ENCODE measurements at regions not wholly inside any gene's neighbourhood (a gene's known extent, or its start where the extent isn't known, plus 50 kb on each side); places are given as distances from the start of the nearest gene placed in this dataset.

DNA sequence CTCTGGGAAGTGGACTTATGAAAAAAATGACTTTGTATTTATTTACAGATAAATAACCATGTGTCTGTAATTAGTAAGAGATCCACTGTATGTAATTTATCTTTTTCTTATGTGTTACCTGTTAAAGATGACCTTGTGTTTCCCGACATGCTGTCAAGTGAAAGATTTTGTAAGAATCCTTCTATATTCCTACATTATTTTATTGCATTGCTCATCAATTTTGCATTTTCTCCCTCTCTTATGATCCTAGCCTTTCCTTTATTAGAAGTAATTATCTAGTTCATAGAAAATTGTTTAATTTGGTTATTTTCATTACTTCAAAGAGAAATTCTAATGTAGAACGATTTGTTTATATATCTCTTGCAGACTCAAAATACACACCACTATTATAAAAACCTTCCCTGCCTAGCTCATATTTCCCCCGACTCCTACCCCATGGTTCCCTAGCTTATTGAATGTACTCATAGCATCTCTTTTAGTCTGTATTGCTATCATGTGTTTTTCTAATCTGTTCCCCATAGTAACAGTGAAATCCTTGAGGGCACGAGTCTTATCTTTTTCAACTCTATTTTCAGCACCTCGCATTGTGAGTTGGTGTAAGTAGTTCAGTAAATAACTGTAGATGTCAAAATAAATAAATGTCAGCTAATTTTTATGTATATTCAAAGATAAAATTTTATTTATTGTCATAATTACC lies 774.4 kb downstream of the HDGFL1 start:
- H3K9ac ChIP-seq (ENCODE audit: low read length), result no peak overlapping the region
- H3K36me3 ChIP-seq (ENCODE audit: insufficient read depth, low read length), result no peaks in the 10 kb centered on the region
- H3K9me3 ChIP-seq (ENCODE audit: low read length), result no peaks in the 10 kb centered on the region
- H3K4me1 ChIP-seq (ENCODE audit: insufficient read depth, low read length), result no peaks in the 10 kb centered on the region
- H3K27me3 ChIP-seq (ENCODE audit: control insufficient read depth in 1 of 2, insufficient read depth in 2 of 2, low read length in 2 of 2), result no peaks in the 10 kb centered on the region
- no peak overlapping the region for H3K4me3 ChIP-seq (ENCODE audit: low read depth in 1 of 2, low read length in 2 of 2)
- no peak overlapping the region for H3K27ac ChIP-seq (ENCODE audit: low read depth, low read length)

DNA sequence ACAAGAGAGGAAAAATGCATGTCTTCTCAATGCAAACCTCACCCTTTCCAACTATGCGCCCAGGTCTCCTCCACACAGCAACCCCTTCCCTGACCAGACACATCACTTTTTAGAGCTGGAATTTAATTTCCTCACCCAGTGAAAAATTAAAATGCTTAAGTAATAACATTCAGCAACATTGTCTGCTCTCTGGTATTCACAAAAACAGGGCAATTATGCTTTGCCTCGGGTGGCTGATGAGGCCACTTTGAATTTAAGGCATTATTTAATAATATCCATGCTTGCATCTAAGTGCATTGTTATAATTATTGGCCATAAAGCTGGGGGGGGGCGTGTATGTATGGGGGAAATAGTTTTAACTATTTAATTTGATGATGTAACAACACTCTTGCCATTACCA lies 777.8 kb upstream of the NRSN1 start:
- Histone ChIP-seq H3K9ac (ENCODE audit: low read length) (no peak overlapping the region), H3K27ac (ENCODE audit: low read depth, low read length) (no peak overlapping the region), H3K36me3 (ENCODE audit: insufficient read depth, low read length) (no peaks in the 10 kb centered on the region), H3K27me3 (ENCODE audit: control insufficient read depth in 1 of 2, insufficient read depth in 2 of 2, low read length in 2 of 2) (no peaks in the 10 kb centered on the region), H3K4me1 (ENCODE audit: insufficient read depth, low read length) (no peaks in the 10 kb centered on the region), H3K9me3 (ENCODE audit: low read length) (no peaks in the 10 kb centered on the region), H3K4me3 (ENCODE audit: low read depth in 1 of 2, low read length in 2 of 2) (no peak overlapping the region)

GRCh38 chr6:23349521-23350147 lies 776.4 kb upstream of the NRSN1 start:
- no peaks in the 10 kb centered on the region for H3K4me1 ChIP-seq (ENCODE audit: insufficient read depth, low read length)
- H3K27me3 ChIP-seq (ENCODE audit: control insufficient read depth in 1 of 2, insufficient read depth in 2 of 2, low read length in 2 of 2), result no peaks in the 10 kb centered on the region
- H3K9me3 ChIP-seq (ENCODE audit: low read length), result no peaks in the 10 kb centered on the region
- no peaks in the 10 kb centered on the region for H3K36me3 ChIP-seq (ENCODE audit: insufficient read depth, low read length)
- H3K9ac ChIP-seq (ENCODE audit: low read length), result no peak overlapping the region
- H3K4me3 ChIP-seq (ENCODE audit: low read depth in 1 of 2, low read length in 2 of 2), result no peak overlapping the region
- H3K27ac ChIP-seq (ENCODE audit: low read depth, low read length), result no peak overlapping the region

DNA sequence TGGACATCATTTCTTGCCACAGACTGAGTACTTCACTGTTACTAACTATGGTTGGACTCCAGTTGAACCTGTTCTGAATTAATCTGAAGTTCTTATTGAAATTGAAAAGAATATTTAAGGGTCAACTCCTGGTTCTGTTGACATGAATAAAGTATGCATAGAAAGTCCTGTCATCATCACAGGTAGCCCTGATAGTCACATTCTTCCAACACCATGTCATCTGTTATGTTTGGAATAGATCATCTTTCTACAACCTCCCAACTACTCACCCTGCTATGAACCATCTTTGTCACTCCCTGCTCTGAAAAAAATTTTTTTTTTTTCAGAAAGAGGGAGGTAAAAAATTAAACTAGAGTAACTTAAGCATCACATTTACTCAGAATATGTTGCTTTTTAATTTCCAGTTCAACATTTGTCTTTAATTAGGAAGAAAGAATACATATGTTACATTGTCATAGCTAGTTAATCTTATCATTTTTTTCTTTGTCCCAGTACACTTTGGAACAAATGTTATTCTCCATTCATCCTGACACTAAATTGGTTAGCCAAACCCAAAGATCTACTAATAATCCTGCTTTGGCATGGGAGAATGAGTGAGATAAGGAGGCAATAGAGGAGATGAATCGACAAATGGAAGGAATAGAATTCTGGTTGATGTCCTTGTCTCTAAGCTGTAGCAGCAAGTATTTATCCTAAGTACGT lies 775.1 kb upstream of the NRSN1 start:
- Histone ChIP-seq H3K9me3 (ENCODE audit: low read length) (no peaks in the 10 kb centered on the region), H3K27ac (ENCODE audit: low read depth, low read length) (no peak overlapping the region), H3K4me1 (ENCODE audit: insufficient read depth, low read length) (no peaks in the 10 kb centered on the region), H3K9ac (ENCODE audit: low read length) (no peak overlapping the region), H3K36me3 (ENCODE audit: insufficient read depth, low read length) (no peaks in the 10 kb centered on the region), H3K27me3 (ENCODE audit: control insufficient read depth in 1 of 2, insufficient read depth in 2 of 2, low read length in 2 of 2) (no peaks in the 10 kb centered on the region), H3K4me3 (ENCODE audit: low read depth in 1 of 2, low read length in 2 of 2) (no peak overlapping the region)

DNA sequence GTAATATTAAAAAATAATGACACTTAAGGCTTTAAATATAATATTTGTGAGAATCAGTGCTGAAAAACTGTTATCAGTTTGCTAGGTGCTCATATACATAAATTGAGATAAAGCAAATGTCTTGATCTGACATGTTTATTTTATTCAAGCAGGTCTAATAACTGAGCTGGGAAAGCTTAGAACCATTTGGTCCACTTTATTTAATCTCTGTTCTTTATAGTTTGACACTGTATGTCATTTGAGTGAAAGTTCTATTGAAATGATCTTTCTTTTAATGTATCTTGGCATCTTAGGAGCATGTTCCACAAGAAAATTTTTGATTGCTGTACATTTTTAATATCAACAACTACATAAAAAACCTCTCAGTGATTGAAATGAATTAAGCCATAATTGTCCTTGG lies 772.0 kb upstream of the NRSN1 start:
- no peaks in the 10 kb centered on the region for H3K4me1 ChIP-seq (ENCODE audit: insufficient read depth, low read length)
- H3K9ac ChIP-seq (ENCODE audit: low read length), result no peak overlapping the region
- H3K9me3 ChIP-seq (ENCODE audit: low read length), result no peaks in the 10 kb centered on the region
- H3K27me3 ChIP-seq (ENCODE audit: control insufficient read depth in 1 of 2, insufficient read depth in 2 of 2, low read length in 2 of 2), result no peaks in the 10 kb centered on the region
- H3K27ac ChIP-seq (ENCODE audit: low read depth, low read length), result no peak overlapping the region
- H3K36me3 ChIP-seq (ENCODE audit: insufficient read depth, low read length), result no peaks in the 10 kb centered on the region
- no peak overlapping the region for H3K4me3 ChIP-seq (ENCODE audit: low read depth in 1 of 2, low read length in 2 of 2)

DNA sequence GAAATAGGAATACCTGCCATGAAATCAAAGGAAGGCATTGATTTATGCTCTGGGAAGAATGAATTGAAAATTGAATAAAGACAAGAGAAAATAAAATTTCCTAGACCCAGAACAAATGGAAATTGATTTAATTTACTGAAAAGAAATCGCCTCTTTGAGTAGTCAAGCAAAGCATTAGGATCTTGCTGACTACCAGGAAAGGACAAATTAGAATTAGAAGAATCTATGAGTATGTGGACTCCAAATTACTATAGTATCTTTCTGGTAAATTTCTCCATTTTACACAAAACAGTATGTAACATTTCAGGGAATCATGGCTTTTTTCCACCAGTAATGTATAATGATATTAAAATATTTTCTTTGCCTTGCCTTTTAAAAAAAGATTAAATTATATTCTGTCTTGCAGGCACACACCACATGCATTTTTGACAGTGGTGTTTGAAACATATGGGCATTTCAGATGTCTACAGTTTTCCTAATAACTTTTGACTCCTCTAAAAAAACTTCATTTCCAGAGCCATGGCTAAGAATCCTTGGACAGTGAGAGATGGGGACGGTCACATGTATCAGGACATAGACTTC lies 768.7 kb upstream of the NRSN1 start:
- Histone ChIP-seq H3K4me1 (ENCODE audit: insufficient read depth, low read length) (no peaks in the 10 kb centered on the region), H3K9me3 (ENCODE audit: low read length) (no peaks in the 10 kb centered on the region), H3K27me3 (ENCODE audit: control insufficient read depth in 1 of 2, insufficient read depth in 2 of 2, low read length in 2 of 2) (no peaks in the 10 kb centered on the region), H3K9ac (ENCODE audit: low read length) (no peak overlapping the region), H3K27ac (ENCODE audit: low read depth, low read length) (no peak overlapping the region), H3K36me3 (ENCODE audit: insufficient read depth, low read length) (no peaks in the 10 kb centered on the region), H3K4me3 (ENCODE audit: low read depth in 1 of 2, low read length in 2 of 2) (no peak overlapping the region)

- H3K9me3 ChIP-seq (ENCODE audit: low read length), result no peaks in the 10 kb centered on the region
- H3K9ac ChIP-seq (ENCODE audit: low read length), result no peak overlapping the region
- no peaks in the 10 kb centered on the region for H3K4me1 ChIP-seq (ENCODE audit: insufficient read depth, low read length)
- H3K27me3 ChIP-seq (ENCODE audit: control insufficient read depth in 1 of 2, insufficient read depth in 2 of 2, low read length in 2 of 2), result no peaks in the 10 kb centered on the region
- no peaks in the 10 kb centered on the region for H3K36me3 ChIP-seq (ENCODE audit: insufficient read depth, low read length)
- no peak overlapping the region for H3K27ac ChIP-seq (ENCODE audit: low read depth, low read length)
- no peak overlapping the region for H3K4me3 ChIP-seq (ENCODE audit: low read depth in 1 of 2, low read length in 2 of 2)
Measured at GRCh38 chr6:23365732-23366131, 760.3 kb upstream of the NRSN1 start.

GRCh38 chr6:23367311-23367710 lies 758.7 kb upstream of the NRSN1 start:
- no peaks in the 10 kb centered on the region for H3K27me3 ChIP-seq (ENCODE audit: control insufficient read depth in 1 of 2, insufficient read depth in 2 of 2, low read length in 2 of 2)
- no peak overlapping the region for H3K27ac ChIP-seq (ENCODE audit: low read depth, low read length)
- no peak overlapping the region for H3K9ac ChIP-seq (ENCODE audit: low read length)
- H3K9me3 ChIP-seq (ENCODE audit: low read length), result no peaks in the 10 kb centered on the region
- H3K4me3 ChIP-seq (ENCODE audit: low read depth in 1 of 2, low read length in 2 of 2), result no peak overlapping the region
- no peaks in the 10 kb centered on the region for H3K4me1 ChIP-seq (ENCODE audit: insufficient read depth, low read length)
- no peaks in the 10 kb centered on the region for H3K36me3 ChIP-seq (ENCODE audit: insufficient read depth, low read length)

GRCh38 chr6:23368557-23368956 lies 757.5 kb upstream of the NRSN1 start:
- Histone ChIP-seq H3K9ac (ENCODE audit: low read length) (no peak overlapping the region), H3K4me1 (ENCODE audit: insufficient read depth, low read length) (no peaks in the 10 kb centered on the region), H3K9me3 (ENCODE audit: low read length) (no peaks in the 10 kb centered on the region), H3K27ac (ENCODE audit: low read depth, low read length) (no peak overlapping the region), H3K36me3 (ENCODE audit: insufficient read depth, low read length) (no peaks in the 10 kb centered on the region), H3K27me3 (ENCODE audit: control insufficient read depth in 1 of 2, insufficient read depth in 2 of 2, low read length in 2 of 2) (no peaks in the 10 kb centered on the region), H3K4me3 (ENCODE audit: low read depth in 1 of 2, low read length in 2 of 2) (no peak overlapping the region)

DNA sequence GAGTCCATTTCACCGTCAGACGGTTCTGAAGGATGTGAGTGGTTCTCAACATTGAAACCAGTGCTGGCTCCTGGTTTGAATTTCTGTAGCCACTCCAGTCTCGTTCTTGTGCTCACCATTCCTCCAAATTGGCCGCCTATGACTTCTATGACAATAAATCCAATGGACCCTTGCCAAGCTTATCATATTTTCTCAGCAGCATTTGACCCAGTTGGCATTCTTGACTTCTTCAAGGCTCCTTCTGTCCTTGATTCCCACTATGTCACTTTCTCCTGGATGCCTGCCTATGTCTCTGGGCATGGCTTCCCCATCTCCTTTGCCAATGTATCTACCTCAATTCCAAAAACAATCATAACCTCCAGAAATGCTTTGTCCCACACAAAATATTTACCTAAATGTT lies 756.0 kb upstream of the NRSN1 start:
- Histone ChIP-seq H3K4me3 (ENCODE audit: low read depth in 1 of 2, low read length in 2 of 2) (no peak overlapping the region), H3K4me1 (ENCODE audit: insufficient read depth, low read length) (no peaks in the 10 kb centered on the region), H3K36me3 (ENCODE audit: insufficient read depth, low read length) (no peaks in the 10 kb centered on the region), H3K27ac (ENCODE audit: low read depth, low read length) (no peak overlapping the region), H3K9me3 (ENCODE audit: low read length) (no peaks in the 10 kb centered on the region), H3K9ac (ENCODE audit: low read length) (no peak overlapping the region), H3K27me3 (ENCODE audit: control insufficient read depth in 1 of 2, insufficient read depth in 2 of 2, low read length in 2 of 2) (no peaks in the 10 kb centered on the region)

DNA sequence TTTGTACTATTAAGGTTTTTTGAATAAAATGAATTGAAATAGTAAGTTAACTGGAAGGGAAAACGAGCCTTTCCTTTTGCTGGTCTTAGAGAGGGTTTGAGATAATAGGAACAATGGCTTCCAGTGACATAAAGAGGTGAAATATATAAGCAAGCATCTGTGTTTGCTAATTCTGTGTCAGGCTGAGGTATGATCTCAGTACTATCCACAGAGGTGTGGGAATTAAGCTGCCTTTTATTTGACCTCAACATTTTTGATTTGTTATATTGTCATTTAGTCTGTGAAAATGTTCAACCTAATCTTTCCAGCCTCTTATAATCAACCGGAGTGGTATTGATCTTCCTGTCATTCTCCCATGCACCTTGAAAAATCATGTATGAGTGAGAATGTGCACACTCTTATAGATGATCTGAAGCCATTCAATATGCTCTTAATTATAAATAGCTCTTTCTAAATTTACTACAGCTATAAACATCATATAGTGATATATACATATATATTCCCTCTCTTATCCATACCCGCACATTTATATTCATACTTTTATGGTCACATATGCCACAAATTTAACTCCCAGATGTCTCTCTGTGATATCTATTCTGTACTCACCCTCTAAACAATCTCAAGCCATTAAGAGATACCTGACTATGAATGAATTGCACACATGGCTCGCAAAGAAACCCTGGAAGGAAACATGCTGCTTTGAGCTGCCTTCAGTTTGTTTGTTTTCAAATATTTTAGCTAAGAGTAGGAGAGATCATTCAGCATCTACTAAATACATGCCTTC lies 754.7 kb upstream of the NRSN1 start:
- no peaks in the 10 kb centered on the region for H3K27me3 ChIP-seq (ENCODE audit: control insufficient read depth in 1 of 2, insufficient read depth in 2 of 2, low read length in 2 of 2)
- H3K4me1 ChIP-seq (ENCODE audit: insufficient read depth, low read length), result no peaks in the 10 kb centered on the region
- H3K9me3 ChIP-seq (ENCODE audit: low read length), result no peaks in the 10 kb centered on the region
- no peaks in the 10 kb centered on the region for H3K36me3 ChIP-seq (ENCODE audit: insufficient read depth, low read length)
- no peak overlapping the region for H3K4me3 ChIP-seq (ENCODE audit: low read depth in 1 of 2, low read length in 2 of 2)
- H3K27ac ChIP-seq (ENCODE audit: low read depth, low read length), result no peak overlapping the region
- no peak overlapping the region for H3K9ac ChIP-seq (ENCODE audit: low read length)

Measured in muscle layer of colon (tissue), 2 donors.